HG02938 (cell line): ENCODE measurements at regions not wholly inside any gene's neighbourhood (a gene's known extent, or its start where the extent isn't known, plus 50 kb on each side); places are given as distances from the start of the nearest gene placed in this dataset.

Experiments used
- ATAC-seq: cut with Tn5 transposase; IDR thresholded peaks from one replicate; pipeline ENCODE4 v1.9.1; 2021; ENCODE audit warnings: mild to moderate bottlenecking, moderate library complexity; ENCODE audit not compliant: unreplicated experiment

- ATAC-seq, result no peak
Observed at GRCh38 chr3:106719583-106719982, 657.7 kb upstream of the CCDC54 start.

- ATAC-seq, result no peak
Observed at GRCh38 chr3:106720510-106720909, 656.7 kb upstream of the CCDC54 start.

GRCh38 chr3:106725566-106725965, 651.7 kb upstream of the CCDC54 start:
- ATAC-seq, result no peak

GRCh38 chr3:106728315-106729098, 648.7 kb upstream of the CCDC54 start:
- no peak for ATAC-seq

GRCh38 chr3:106729481-106729880, 647.8 kb upstream of the CCDC54 start:
- ATAC-seq, result no peak

- no peak for ATAC-seq
Observed at GRCh38 chr3:106731230-106731629, 646.0 kb upstream of the CCDC54 start.

- no peak for ATAC-seq
Observed at GRCh38 chr3:106734712-106735111, 642.5 kb upstream of the CCDC54 start.

- no peak for ATAC-seq
Observed at GRCh38 chr3:106737265-106737664, 640.0 kb upstream of the CCDC54 start.

GRCh38 chr3:106740116-106740515, 637.1 kb upstream of the CCDC54 start:
- no peak for ATAC-seq

GRCh38 chr3:106745344-106746168, 631.7 kb upstream of the CCDC54 start:
- no peak for ATAC-seq

- no peak for ATAC-seq
Observed at GRCh38 chr3:106746286-106746685, 631.0 kb upstream of the CCDC54 start.

GRCh38 chr3:106748472-106749262, 628.6 kb upstream of the CCDC54 start:
- ATAC-seq, result no peak

GRCh38 chr3:106750092-106750491, 627.1 kb upstream of the CCDC54 start:
- no peak for ATAC-seq

GRCh38 chr3:106755336-106755735, 621.9 kb upstream of the CCDC54 start:
- ATAC-seq, result no peak

- no peak for ATAC-seq
Observed at GRCh38 chr3:106756901-106757300, 620.3 kb upstream of the CCDC54 start.

- ATAC-seq, result no peak
Observed at GRCh38 chr3:106758459-106758858, 618.8 kb upstream of the CCDC54 start.

GRCh38 chr3:106759731-106760130, 617.5 kb upstream of the CCDC54 start:
- ATAC-seq, result no peak

GRCh38 chr3:106765342-106765741, 611.9 kb upstream of the CCDC54 start:
- ATAC-seq, result no peak

GRCh38 chr3:106768941-106769480, 608.2 kb upstream of the CCDC54 start:
- ATAC-seq, result no peak

- no peak for ATAC-seq
Observed at GRCh38 chr3:106773795-106774194, 603.4 kb upstream of the CCDC54 start.

- no peak for ATAC-seq
Observed at GRCh38 chr3:106783231-106783630, 594.0 kb upstream of the CCDC54 start.
